GM19324 (cell line): ENCODE measurements at regions not wholly inside any gene's neighbourhood (a gene's known extent, or its start where the extent isn't known, plus 50 kb on each side); places are given as distances from the start of the nearest gene placed in this dataset.

ENCODE experiments used
- ATAC-seq: cut with Tn5 transposase; IDR thresholded peaks from one replicate; pipeline ENCODE4 v1.9.1; 2021; ENCODE audit warnings: mild to moderate bottlenecking, moderate library complexity; ENCODE audit not compliant: unreplicated experiment, low FRiP score

- ATAC-seq = no peak
Observed at GRCh38 chr13:100941377-100942368, 267.1 kb upstream of the TMTC4 start.

GRCh38 chr13:100940658-100941057 is 266.1 kb upstream of the TMTC4 start:
- ATAC-seq = no peak

- ATAC-seq = no peak
Observed at GRCh38 chr13:100933841-100934240, 259.2 kb upstream of the TMTC4 start.

- ATAC-seq = no peak
Observed at GRCh38 chr13:100922599-100922998, 248.0 kb upstream of the TMTC4 start.

GRCh38 chr13:100921139-100921538 is 246.5 kb upstream of the TMTC4 start:
- no peak for ATAC-seq

- no peak for ATAC-seq
Observed at GRCh38 chr13:100917011-100917410, 242.4 kb upstream of the TMTC4 start.

GRCh38 chr13:100913143-100913542 is 238.5 kb upstream of the TMTC4 start:
- no peak for ATAC-seq

GRCh38 chr13:100904293-100904976 is 229.8 kb upstream of the TMTC4 start:
- no peak for ATAC-seq

- ATAC-seq = no peak
Observed at GRCh38 chr13:100899720-100900316, 225.2 kb upstream of the TMTC4 start.

GRCh38 chr13:100898431-100898830 is 223.8 kb upstream of the TMTC4 start:
- no peak for ATAC-seq

- no peak for ATAC-seq
Observed at GRCh38 chr13:100895651-100896050, 221.1 kb upstream of the TMTC4 start.

- no peak for ATAC-seq
Observed at GRCh38 chr13:100892981-100893380, 218.4 kb upstream of the TMTC4 start.

GRCh38 chr13:100890645-100891044 is 216.1 kb upstream of the TMTC4 start:
- no peak for ATAC-seq

- no peak for ATAC-seq
Observed at GRCh38 chr13:100887729-100888151, 213.1 kb upstream of the TMTC4 start.

GRCh38 chr13:100883453-100883852 is 208.9 kb upstream of the TMTC4 start:
- ATAC-seq = no peak

- ATAC-seq = no peak
Observed at GRCh38 chr13:100881291-100881864, 206.8 kb upstream of the TMTC4 start.

GRCh38 chr13:100880166-100880565 is 205.6 kb upstream of the TMTC4 start:
- ATAC-seq = no peak

- no peak for ATAC-seq
Observed at GRCh38 chr13:100879255-100879654, 204.7 kb upstream of the TMTC4 start.

- ATAC-seq = no peak
Observed at GRCh38 chr13:100876044-100876403, 201.4 kb upstream of the TMTC4 start.

GRCh38 chr13:100875392-100876043 is 200.9 kb upstream of the TMTC4 start:
- no peak for ATAC-seq
